NB4 (cell line): ENCODE measurements at regions not wholly inside any gene's neighbourhood (a gene's known extent, or its start where the extent isn't known, plus 50 kb on each side); places are given as distances from the start of the nearest gene placed in this dataset.

Experiments
- CTCF ChIP-seq: IDR thresholded peaks from one replicate; pipeline ENCODE4 v1.5.1; 2012; ENCODE audit warnings: low read depth, low read length
- MYC ChIP-seq: IDR thresholded peaks from 2 replicates; pipeline ENCODE4 v1.6.1; 2011; ENCODE audit warnings: low read depth, low read length
- POLR2A ChIP-seq: IDR thresholded peaks from 2 replicates; pipeline ENCODE4 v1.6.1; 2011; ENCODE audit warnings: mild to moderate bottlenecking; ENCODE audit not compliant: insufficient read length; ENCODE audit errors: extremely low read depth

- no peak for TF ChIP-seq CTCF
- TF ChIP-seq POLR2A = no peak
- no peak for TF ChIP-seq MYC
These were observed 768.1 kb upstream of the LRRN3 start for GRCh38 chr7:110322796-110323195.
